ENCODE measurements at regions not wholly inside any gene's neighbourhood (a gene's known extent, or its start where the extent isn't known, plus 50 kb on each side); places are given as distances from the start of the nearest gene placed in this dataset.

DNA sequence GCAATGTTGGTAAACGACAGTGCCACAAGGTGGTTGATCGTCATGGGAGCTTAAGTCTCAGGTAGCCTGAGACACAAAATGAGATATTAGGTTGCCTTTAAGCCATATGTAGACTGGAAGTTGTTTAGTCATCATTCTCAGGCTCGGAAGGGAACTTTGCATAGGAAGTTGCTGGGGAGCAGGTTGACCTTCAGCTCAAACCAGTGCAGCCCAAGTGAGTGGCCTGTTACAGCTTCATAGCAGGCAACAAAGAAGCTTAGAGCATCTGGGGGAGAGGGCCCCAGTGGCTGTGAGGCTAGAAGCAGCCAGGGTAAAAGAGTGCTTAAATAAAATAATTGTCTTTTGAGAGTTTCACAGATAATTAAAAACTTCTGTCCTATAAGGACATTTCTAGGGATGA is 404.0 kb downstream of the GUCY1A2 start:
- TF ChIP-seq CTCF (IDR thresholded peaks at IDR 0.05; ENCODE audit: low read depth, low read length) (no peak), POLR2A (IDR thresholded peaks at IDR 0.05; ENCODE audit: extremely low read depth, insufficient read length) (no peak)
